ENCODE measurements at regions not wholly inside any gene's neighbourhood (a gene's known extent, or its start where the extent isn't known, plus 50 kb on each side); places are given as distances from the start of the nearest gene placed in this dataset.

- ChIA-PET CTCF (no interaction called here), POLR2A (no interaction called here)
- TF ChIP-seq PBX3 (IDR thresholded peaks at IDR 0.05) (no peak), SREBF2 (IDR thresholded peaks at IDR 0.05) (no peak), FOSB (CRISPR knock-in tag; IDR thresholded peaks at IDR 0.05) (no peak), POLR2A (IDR thresholded peaks at IDR 0.05; ENCODE audit: low read length) (no peak), TP53 (CRISPR knock-in tag; IDR thresholded peaks at IDR 0.05) (no peak), ZC3H11A (IDR thresholded peaks at IDR 0.05) (no peak), HMGXB4 (CRISPR knock-in tag; IDR thresholded peaks at IDR 0.05; ENCODE audit: borderline replicate concordance) (no peak), ZNF302 (CRISPR knock-in tag; IDR thresholded peaks at IDR 0.05) (no peak), RFX5 (IDR thresholded peaks at IDR 0.05) (no peak), RARB (CRISPR knock-in tag; IDR thresholded peaks at IDR 0.05) (no peak), MAFK (IDR thresholded peaks at IDR 0.05; ENCODE audit: partially characterized antibody) (no peak), TFCP2L1 (CRISPR knock-in tag; IDR thresholded peaks at IDR 0.05) (no peak), MYC (IDR thresholded peaks at IDR 0.05; ENCODE audit: borderline replicate concordance, low read length) (no peak), CHD2 (IDR thresholded peaks at IDR 0.05; ENCODE audit: low read length, partially characterized antibody) (no peak), HEYL (CRISPR knock-in tag; IDR thresholded peaks at IDR 0.05) (no peak)
- 53% methylated on average over 5 of the region's 5 CpGs for WGBS (ENCODE audit: missing lambda C conversion rate)
- H3K4me3 ChIP-seq, result no peak overlapping the region
- FAIRE-seq, result no peak
- no peak; a peak in 1 of 6 replicates for ATAC-seq
- peaks cover 11% of the 10 kb centered on the region for H3K4me1 ChIP-seq
- peak overlapping the region in 1 of 2 experiments; percentile 38; a peak in 2 of 6 replicates for H3K27ac ChIP-seq
- H3K9me3 ChIP-seq, result no peaks in the 10 kb centered on the region; the same call in 2 of the 3 replicates
- DNase-seq (ENCODE audit: low read depth in 1 of 2, low spot score in 1 of 2), result no peak
- no peak overlapping the region for H3K4me2 ChIP-seq
These were observed 109.8 kb downstream of the EN1 start for GRCh38 chr2:118737684-118738083.

GRCh38 chr2:118732432-118732831 lies 115.0 kb downstream of the EN1 start:
- DNase-seq (ENCODE audit: low read depth in 1 of 2, low spot score in 1 of 2) (no peak), ATAC-seq (no peak), FAIRE-seq (no peak)
- ChIA-PET POLR2A (no interaction called here), CTCF (no interaction called here)
- Histone ChIP-seq H3K4me2 (no peak overlapping the region), H3K27ac (no peak overlapping the region), H3K4me3 (no peak overlapping the region), H3K9me3 (peaks cover 9% of the 10 kb centered on the region; the same call in 2 of the 3 replicates), H3K4me1 (no peaks in the 10 kb centered on the region)
- 27% methylated on average over 3 of the region's 3 CpGs for WGBS (ENCODE audit: missing lambda C conversion rate)
- TF ChIP-seq ESRRA (IDR thresholded peaks at IDR 0.05; ENCODE audit: borderline replicate concordance, low read length), result no peak
- no peak for TF ChIP-seq TFCP2L1 (CRISPR knock-in tag; IDR thresholded peaks at IDR 0.05)
- no peak for TF ChIP-seq CHD4 (IDR thresholded peaks at IDR 0.05; ENCODE audit: borderline replicate concordance)
- no peak for TF ChIP-seq KDM1A (IDR thresholded peaks at IDR 0.05; ENCODE audit: low read depth)
- TF ChIP-seq SREBF2 (IDR thresholded peaks at IDR 0.05), result no peak
- no peak for TF ChIP-seq ELK1 (IDR thresholded peaks at IDR 0.05; ENCODE audit: low read depth, low read length)
- no peak for TF ChIP-seq E2F6 (IDR thresholded peaks at IDR 0.05; ENCODE audit: borderline replicate concordance, low read depth)
- no peak for TF ChIP-seq ZSCAN20 (CRISPR knock-in tag; IDR thresholded peaks at IDR 0.05)
- TF ChIP-seq EP300 (IDR thresholded peaks at IDR 0.05), result no peak
- no peak for TF ChIP-seq ZFP36 (IDR thresholded peaks at IDR 0.05; ENCODE audit: borderline replicate concordance, partially characterized antibody)
- no peak for TF ChIP-seq GATA3 (IDR thresholded peaks at IDR 0.05; ENCODE audit: borderline replicate concordance)
- TF ChIP-seq POLR2AphosphoS2 (conservative IDR thresholded peaks at IDR 0.05; ENCODE audit: low read length), result no peak
